Lower leg skin (tissue), 4 donors: ENCODE measurements at regions not wholly inside any gene's neighbourhood (a gene's known extent, or its start where the extent isn't known, plus 50 kb on each side); places are given as distances from the start of the nearest gene placed in this dataset.

Source experiments
- DNase-seq, 2 donors: peaks; one replicate each; pipeline ENCODE4 v3.0.0-alpha.2; 2019; ENCODE audit warnings: low spot score in 2 of 2
- H3K4me3 ChIP-seq: fragments of 200-600 bp; sonication (generic); 2 replicates; pipeline ENCODE4 v1.5.1; 2017; ENCODE audit warnings: mild to moderate bottlenecking, low read depth; ENCODE audit not compliant: poor library complexity, severe bottlenecking
- POLR2A ChIP-seq, 2 donors: fragments of 450-650 bp; IDR thresholded peaks; one replicate each; pipeline ENCODE4 v1.6.1; 2016 to 2017; ENCODE audit warnings: antibody characterized with exemption in 2 of 2, mild to moderate bottlenecking in 1 of 2, moderate library complexity in 1 of 2
- WGBS, 2 donors: methylation state at CpG; one replicate each; pipeline ENCODE4 v1.1.5; 2018; 5-methylcytosine and 5-hydroxymethylcytosine counted together
- intact Hi-C: fragments of 100-400 bp; cut with DNase I; formaldehyde crosslinking; loops from one replicate; pipeline ENCODE4 v1.15.0; 2023; ENCODE audit warnings: low total_unique reads
- TF ChIP-seq, protein P1 (sequence below), 3 donors: fragments of 450-650 bp; IDR thresholded peaks; one replicate each; pipeline ENCODE4 v1.5.1; 2016; ENCODE audit warnings: antibody characterized with exemption in 3 of 3, mild to moderate bottlenecking in 3 of 3, moderate library complexity in 2 of 3

DNA sequence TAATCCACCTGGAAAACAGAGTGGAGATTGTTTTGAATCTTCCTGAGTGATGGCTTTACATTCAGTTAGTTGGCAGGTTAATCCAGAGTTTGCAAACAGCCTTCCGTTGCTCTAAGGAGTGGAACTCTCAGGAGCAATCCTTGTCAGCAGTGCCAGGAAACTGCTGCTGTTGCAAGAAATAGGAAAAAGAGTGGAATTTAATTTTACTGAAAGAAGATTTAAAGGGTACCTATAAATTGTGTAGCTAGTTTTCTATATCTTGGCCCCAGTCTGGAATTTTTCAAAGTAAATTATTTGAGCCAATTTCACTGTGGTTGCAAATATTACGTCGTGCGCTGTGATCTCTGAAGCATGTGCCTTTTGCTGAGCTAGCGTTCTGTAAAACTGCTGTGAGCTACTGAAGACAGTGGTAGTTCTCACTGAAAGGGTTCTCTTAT lies 55.5 kb upstream of the SLC5A12 start:
- TF ChIP-seq, protein P1, sequence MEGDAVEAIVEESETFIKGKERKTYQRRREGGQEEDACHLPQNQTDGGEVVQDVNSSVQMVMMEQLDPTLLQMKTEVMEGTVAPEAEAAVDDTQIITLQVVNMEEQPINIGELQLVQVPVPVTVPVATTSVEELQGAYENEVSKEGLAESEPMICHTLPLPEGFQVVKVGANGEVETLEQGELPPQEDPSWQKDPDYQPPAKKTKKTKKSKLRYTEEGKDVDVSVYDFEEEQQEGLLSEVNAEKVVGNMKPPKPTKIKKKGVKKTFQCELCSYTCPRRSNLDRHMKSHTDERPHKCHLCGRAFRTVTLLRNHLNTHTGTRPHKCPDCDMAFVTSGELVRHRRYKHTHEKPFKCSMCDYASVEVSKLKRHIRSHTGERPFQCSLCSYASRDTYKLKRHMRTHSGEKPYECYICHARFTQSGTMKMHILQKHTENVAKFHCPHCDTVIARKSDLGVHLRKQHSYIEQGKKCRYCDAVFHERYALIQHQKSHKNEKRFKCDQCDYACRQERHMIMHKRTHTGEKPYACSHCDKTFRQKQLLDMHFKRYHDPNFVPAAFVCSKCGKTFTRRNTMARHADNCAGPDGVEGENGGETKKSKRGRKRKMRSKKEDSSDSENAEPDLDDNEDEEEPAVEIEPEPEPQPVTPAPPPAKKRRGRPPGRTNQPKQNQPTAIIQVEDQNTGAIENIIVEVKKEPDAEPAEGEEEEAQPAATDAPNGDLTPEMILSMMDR (IDR thresholded peaks at IDR 0.05): no peak
- no peak for TF ChIP-seq POLR2A (IDR thresholded peaks at IDR 0.05)
- H3K4me3 ChIP-seq: no peak overlapping the region
- intact Hi-C loops: no loop called here
- 65 to 68% methylated on average over 5 of the region's 5 CpGs for WGBS, 2 donors
- no peak for DNase-seq

DNA sequence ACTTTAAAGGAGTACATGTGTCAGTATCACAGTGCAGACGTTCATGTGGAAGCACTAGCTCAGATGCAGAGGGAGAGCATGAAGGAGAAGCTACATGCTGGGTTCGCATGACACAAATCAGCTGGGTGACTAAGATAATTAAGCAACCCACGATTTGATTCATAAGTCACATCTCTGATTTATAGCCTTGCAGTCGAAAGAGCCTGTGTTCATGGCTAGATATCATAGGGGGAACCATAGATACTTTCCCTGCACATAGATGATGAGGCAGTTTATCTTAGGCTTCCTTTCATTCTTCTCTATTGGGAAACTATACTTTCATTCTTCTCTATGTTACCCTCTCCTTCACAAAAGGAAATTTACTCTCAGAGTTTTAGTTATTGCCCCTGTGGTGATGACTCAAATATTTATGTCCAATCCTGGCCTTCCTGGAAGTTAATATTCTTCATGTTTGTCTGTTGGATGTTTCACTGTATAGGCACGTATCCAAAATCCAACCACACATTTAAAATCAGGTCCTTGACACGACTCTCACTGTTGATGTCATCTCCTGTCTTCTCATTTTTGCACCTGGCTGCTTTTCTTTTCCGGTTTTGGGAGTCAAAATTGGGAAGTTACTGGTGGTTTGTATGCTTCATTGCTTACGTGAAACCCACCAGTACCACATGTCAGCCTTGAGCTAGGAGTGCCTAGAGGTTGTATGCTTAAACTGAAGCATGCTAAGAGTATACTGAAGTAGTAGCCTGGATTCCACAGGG lies 56.3 kb upstream of the SLC5A12 start:
- DNase-seq: no peak
- TF ChIP-seq, protein P1 (IDR thresholded peaks at IDR 0.05): no peak
- TF ChIP-seq POLR2A (IDR thresholded peaks at IDR 0.05): no peak
- intact Hi-C loops: no loop called here
- 45 to 55% methylated on average over 8 of the region's 8 CpGs for WGBS, 2 donors
- no peak overlapping the region for H3K4me3 ChIP-seq

DNA sequence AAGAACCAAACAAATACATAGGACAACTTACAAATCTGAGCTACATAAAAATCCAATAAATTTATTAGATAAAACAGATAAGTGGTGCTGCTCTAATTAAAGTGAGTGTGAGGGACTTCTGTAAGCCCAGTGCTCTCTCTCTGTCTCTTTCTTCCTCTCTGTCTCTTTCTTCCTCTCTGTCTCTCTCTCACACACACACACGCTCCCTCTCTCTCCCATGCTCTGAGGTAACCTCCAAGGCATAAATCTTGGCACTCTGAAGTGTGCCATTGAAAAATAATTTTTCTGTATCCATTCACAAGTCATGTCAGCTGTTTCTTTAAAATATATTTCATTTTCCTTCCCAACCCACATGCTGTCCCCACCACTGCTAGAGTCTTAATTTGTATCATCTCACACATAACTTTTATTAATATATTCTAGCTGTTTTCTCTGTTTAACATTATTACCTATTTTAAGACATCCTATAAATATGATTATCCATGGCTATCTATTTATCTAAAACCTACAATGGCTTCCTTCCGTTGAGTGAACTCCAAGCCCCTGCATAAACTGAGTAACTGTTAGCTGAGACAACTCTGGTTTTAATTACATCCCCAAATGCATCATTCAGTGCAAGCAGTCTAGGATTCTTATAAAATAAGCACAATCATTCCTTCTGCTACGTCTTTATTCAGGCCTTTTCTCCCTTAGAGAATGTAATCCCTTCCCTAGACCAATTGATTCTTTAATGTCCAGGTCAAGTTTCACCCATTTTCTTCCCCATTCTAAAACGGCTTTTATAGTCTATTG lies 57.4 kb upstream of the SLC5A12 start:
- WGBS, 2 donors: 69 to 74% methylated on average over 4 of the region's 4 CpGs
- intact Hi-C loops: no loop called here
- H3K4me3 ChIP-seq: no peak overlapping the region
- DNase-seq: no peak
- TF ChIP-seq, protein P1 (IDR thresholded peaks at IDR 0.05): no peak

DNA sequence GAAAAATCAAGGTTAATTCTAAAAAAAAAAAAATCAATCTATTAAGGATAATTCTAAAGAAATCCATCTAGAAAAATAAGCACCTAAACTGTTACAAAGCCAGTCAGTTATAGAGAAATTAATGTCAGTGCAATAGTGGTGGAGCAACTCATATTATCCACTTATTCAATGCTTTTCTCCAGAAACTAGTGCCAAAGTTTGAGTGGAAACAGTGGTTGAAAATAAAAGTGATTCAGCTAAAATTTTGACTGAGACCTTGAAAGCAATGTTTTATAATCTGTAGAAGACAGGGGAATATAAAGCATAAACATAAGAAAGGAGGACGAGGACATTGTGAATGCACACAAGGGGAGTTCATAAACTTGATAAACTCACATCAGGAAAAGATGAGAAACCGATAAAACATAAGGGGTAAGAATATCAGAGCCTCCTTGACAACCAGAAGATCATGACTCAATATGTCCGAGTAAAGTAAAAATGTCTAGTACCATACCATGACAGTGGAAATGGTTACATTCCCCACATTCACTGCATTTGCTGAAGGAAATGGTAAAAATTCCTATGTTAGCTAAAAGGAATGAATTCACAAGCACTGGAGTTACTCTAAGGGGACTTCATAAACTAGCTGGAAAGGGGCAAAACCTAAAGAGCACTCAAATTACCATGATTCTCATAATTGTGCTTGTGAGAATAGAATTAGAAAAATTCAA lies 58.7 kb upstream of the SLC5A12 start:
- no peak for TF ChIP-seq POLR2A (IDR thresholded peaks at IDR 0.05)
- TF ChIP-seq, protein P1 (IDR thresholded peaks at IDR 0.05): no peak
- H3K4me3 ChIP-seq: no peak overlapping the region
- intact Hi-C loops: no loop called here
- 82 to 85% methylated on average over 3 of the region's 3 CpGs for WGBS, 2 donors
- DNase-seq: no peak

DNA sequence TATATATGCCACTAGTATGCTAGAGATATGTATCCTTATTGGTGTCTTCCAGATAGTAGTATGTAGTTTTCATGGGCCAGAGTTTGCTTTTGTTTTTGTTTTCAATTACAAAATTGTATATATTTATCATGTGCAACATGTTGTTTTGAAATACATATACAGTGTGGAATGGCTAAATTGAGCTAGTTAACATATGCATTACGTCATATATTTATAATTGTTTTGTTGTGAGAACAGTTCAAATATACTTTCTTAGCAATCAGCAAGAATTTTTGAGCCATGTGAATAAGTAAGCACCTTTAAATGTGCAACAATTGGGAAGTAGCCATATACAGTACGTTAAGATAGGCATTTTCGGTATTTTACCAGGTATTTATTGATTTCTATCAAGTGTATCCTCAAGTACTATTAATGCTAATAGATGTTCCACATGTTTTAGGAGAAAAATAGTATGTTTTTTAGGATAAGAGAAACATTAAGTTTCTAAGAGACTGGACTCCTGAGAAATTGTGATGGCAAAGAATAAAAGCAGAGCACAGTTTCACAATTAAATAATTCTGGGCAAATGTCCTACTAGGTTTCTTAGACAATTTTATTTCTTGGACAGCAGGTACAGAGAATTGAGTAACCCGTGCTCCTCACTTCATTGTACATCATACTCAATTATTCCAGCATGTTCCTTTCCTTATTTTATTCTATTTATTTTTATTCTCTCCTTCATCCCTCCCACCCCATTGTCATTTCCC lies 60.5 kb upstream of the SLC5A12 start:
- DNase-seq: no peak
- TF ChIP-seq, protein P1 (IDR thresholded peaks at IDR 0.05): no peak
- no peak for TF ChIP-seq POLR2A (IDR thresholded peaks at IDR 0.05)
- H3K4me3 ChIP-seq: no peak overlapping the region
- intact Hi-C loops: no loop called here
- WGBS, 2 donors: 70 to 75% methylated on average over 4 of the region's 4 CpGs
